HUDEP-2 (cell line): ENCODE measurements at regions not wholly inside any gene's neighbourhood (a gene's known extent, or its start where the extent isn't known, plus 50 kb on each side); places are given as distances from the start of the nearest gene placed in this dataset.

Experiments
- DNase-seq, 76 experiments: peaks; one replicate each; lab custom pipeline; 2025; ENCODE audit not compliant: unreplicated experiment in 76 of 76; lab: John Stamatoyannopoulos, UW

GRCh38 chr7:45976485-45976856, 55.4 kb upstream of the IGFBP3 start:
- DNase-seq = no peak

DNA sequence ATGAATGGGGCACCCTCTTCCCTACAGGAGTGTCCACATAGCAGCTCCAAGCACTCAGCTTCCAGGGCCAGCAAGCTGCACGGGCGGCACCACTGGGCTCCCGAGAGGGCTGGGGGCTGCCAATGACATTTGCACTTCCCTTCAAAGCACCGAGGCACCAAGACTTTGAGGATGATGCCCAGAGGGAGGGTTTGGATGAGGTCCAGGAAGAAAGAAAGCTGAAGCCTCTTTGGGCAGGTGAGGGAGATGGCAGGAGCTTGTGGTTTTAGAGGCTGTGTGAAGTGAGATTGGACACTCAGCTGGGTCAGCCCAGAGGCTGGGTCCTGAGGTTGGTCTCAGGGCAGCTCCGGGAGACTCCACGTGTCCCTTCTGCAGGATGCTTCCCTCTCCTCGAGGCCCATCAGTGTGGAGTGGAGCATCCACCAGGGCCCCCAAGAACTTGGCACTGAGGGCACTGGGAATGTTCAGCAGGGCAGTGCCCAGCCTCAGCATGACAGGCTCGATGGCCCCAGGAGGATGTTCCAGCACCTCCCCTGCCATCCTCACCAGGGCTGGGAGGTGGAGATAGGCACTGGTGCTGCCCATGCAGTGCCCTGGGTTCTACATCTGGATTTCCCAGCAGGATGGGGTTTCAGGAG, 54.9 kb upstream of the IGFBP3 start:
- DNase-seq = no peak

DNA sequence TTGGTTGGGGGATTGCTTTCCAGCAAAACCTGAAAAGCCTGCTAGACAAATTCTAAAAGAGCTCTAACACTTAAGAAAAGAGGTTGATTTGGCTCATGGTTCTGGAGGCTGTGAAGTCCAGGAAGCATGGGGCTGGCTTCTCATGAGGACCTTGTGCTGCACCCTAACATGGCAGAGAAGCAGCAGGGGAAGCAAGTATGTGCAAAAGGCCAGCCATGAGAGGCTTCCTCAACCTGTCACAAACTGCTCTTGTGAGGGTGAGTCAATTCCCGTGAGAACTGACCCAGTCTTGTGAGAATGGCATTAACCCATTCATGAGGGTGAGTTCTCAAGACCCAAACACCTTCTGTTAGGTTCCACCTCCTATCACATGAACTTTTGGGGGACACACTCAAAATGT, 54.3 kb upstream of the IGFBP3 start:
- no peak for DNase-seq

GRCh38 chr7:45974540-45975360, 53.7 kb upstream of the IGFBP3 start:
- no peak for DNase-seq

GRCh38 chr7:45973725-45974532, 52.9 kb upstream of the IGFBP3 start:
- DNase-seq = no peak

DNA sequence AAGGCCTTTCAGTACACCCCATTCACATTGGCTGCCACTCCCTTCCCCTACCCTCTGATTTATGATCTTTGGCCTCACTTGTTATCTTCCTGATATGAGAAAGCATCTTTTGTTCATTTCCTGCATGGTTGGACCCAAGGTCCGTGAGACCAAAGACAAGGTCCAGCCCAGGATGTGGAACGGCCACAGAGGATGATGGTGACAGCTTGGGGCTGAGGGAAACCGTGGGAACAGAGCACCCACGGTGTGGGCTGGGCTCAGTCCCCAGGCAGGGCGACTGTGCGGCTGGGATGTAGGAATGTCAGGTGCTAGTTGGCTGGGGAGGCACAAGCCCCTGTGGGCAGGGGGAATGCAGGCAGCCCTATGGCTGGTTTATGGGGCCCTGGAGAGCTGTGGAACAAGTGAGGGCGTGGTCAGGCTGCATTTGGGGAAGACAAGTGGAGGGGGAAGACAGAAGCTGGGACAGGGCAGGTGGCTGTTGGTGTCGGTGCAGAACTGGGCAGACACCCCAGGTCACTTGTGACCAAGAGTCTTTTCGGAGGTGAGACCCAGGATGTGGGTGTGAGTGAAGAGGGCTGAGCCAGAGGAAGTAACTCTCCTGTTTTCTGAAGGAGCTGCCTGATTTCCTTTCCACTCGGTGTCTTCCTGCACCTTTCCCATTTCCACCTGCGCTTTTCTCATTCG, 51.7 kb upstream of the IGFBP3 start:
- no peak for DNase-seq

DNA sequence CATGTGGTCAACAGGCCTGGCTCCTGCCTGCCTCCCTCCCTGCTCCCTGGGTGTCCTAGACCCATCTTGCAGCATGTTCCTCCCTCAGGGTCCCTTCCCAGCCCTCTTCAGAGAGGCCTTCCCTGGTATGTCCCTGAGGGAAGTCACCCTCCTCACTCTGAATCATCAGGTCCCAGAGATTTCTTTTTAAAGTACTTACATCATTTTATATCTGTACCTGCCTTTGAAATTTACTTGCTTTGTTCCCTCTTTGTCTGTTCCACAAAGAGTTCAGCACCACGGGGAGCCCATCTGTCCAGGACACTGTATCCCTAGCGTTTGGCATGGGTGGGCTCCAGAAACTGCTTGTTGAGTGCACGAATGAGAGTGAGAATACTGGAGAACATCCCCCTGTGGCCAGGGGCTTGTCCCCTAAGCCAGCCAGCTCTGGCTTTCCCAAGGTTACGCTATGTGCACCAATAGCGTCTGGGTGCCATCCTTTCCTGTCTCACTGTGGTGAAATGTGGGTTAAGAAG, 50.6 kb upstream of the IGFBP3 start:
- no peak for DNase-seq

DNA sequence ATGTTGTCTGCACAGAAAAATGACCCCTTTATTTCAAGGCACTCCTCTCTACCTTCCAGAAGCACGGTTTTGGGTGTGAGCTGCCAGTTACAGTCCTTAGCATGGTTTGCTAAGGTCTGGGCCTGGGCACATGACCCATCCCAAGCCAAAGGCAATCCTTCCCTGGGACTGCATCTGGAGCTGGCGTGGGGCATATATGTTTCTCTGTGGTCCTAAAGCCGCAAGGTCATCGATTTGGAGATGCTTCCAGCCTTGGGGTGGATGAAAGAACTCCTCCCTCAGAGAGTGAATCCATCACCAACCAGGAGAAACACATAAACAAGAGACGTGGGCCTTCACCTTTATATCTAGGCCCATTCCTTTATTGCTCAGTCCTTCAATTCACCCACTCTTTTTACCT, 50.1 kb upstream of the IGFBP3 start:
- DNase-seq = no peak
